Naive thymus-derived CD8-positive, alpha-beta T cell (primary cell): ENCODE measurements at regions not wholly inside any gene's neighbourhood (a gene's known extent, or its start where the extent isn't known, plus 50 kb on each side); places are given as distances from the start of the nearest gene placed in this dataset.

Experiments used
- ATAC-seq, 2 donors: fragments of 150-1000 bp; cut with Tn5 transposase in 1 of 2; sonication (Bioruptor Pico), chemical (Tn5 transposase) in 1 of 2; 1 replicate in 1 of 2; 2 replicates in 1 of 2; pipeline ENCODE4 v1.10.0; 2021; ENCODE audit warnings: mild to moderate bottlenecking in 2 of 2, moderate library complexity in 2 of 2
- POLR2A ChIA-PET: fragments of 350-600 bp; sonication (Branson Sonifier 250); formaldehyde crosslinking; loops from one replicate; lab custom pipeline; 2021; ENCODE audit warnings: antibody characterized with exemption; lab: Charles Lee
- DNase-seq, 10 donors: peaks; one replicate each; pipeline versions ENCODE4 v3.0.0 to v3.0.0-alpha.2; 2020 to 2022
- H3K27ac Mint-ChIP-seq, 10 donors: one replicate each; pipeline ENCODE4 v1.8.0; 2020 to 2022; ENCODE audit warnings: mild to moderate bottlenecking in 10 of 10, mixed read lengths in 10 of 10, moderate library complexity in 4 of 10, inconsistent platforms in 1 of 10
- H3K27me3 Mint-ChIP-seq, 5 donors: one replicate each; pipeline ENCODE4 v1.8.0; 2021 to 2022; ENCODE audit warnings: mixed read lengths in 5 of 5
- H3K36me3 Mint-ChIP-seq, 3 donors: one replicate each; pipeline ENCODE4 v1.8.0; 2020 to 2022; ENCODE audit warnings: mixed read lengths in 3 of 3, mild to moderate bottlenecking in 2 of 3, inconsistent platforms in 1 of 3
- H3K4me1 Mint-ChIP-seq, 4 donors: one replicate each; pipeline ENCODE4 v1.8.0; 2021 to 2022; ENCODE audit warnings: mixed read lengths in 4 of 4
- H3K4me3 Mint-ChIP-seq, 10 donors: one replicate each; pipeline ENCODE4 v1.8.0; 2020 to 2022; ENCODE audit warnings: mild to moderate bottlenecking in 10 of 10, mixed read lengths in 10 of 10, moderate library complexity in 6 of 10, inconsistent platforms in 1 of 10
- H3K9me3 Mint-ChIP-seq, 9 donors: one replicate each; pipeline ENCODE4 v1.8.0; 2020 to 2022; ENCODE audit warnings: mixed read lengths in 9 of 9, mild to moderate bottlenecking in 3 of 9, inconsistent platforms in 1 of 9, moderate library complexity in 1 of 9

DNA sequence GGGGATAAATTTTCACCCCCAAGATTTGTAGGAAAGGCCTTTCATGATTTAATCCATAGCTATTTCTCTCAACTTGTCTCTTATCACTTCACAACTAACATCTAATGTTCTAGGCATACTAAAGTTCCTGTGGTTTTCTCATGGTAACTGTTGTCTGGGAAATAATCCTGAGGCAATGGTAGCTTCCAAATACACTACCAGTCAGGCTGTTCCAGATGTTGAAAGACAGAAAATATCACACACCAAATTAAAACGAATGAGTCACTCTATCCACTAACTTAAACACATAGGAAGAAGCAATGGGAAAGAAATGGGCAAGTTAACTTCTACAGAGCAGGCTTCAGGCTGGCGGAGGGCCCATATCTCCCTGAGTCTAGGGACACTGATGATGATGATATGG, 77.7 kb upstream of the MYO16 start:
- Mint-ChIP-seq H3K27ac (no peak overlapping the region), H3K4me3 (no peak overlapping the region), H3K4me1 (no peaks in the 10 kb centered on the region), H3K36me3 (no peaks in the 10 kb centered on the region), H3K9me3 (peaks cover 0 to 18% (median 3%) of the 10 kb centered on the region in 9 donors), H3K27me3 (peaks cover 0 to 25% (median 2%) of the 10 kb centered on the region in 5 donors)
- POLR2A ChIA-PET: no interaction called here
- DNase-seq: no peak
- no peak for ATAC-seq

DNA sequence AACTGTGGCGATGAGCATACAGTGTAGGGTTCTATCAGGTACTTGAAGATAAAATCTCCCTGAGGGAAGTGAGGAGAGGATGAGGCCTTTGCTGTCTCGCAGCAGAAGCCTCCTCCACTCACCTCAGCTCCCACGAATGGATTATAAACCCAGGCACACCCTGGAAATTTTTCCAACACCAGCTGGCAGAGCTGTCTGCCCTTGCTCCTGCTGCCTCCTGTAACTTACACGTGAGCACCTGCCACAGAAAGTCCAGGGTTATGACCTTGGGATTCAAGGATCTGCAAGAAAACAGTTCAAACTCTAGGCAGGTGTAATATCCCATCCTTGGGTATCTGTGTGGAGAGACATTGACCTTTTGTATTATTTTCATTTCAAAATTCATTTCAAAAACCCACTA, 70.9 kb upstream of the MYO16 start:
- Mint-ChIP-seq H3K4me3 (no peak overlapping the region), H3K9me3 (peaks cover 0 to 7% (median 0%) of the 10 kb centered on the region in 9 donors), H3K27ac (no peak overlapping the region), H3K4me1 (no peaks in the 10 kb centered on the region), H3K27me3 (peaks cover 0 to 10% (median 3%) of the 10 kb centered on the region in 5 donors), H3K36me3 (no peaks in the 10 kb centered on the region)
- DNase-seq (no peak), ATAC-seq (no peak)
- POLR2A ChIA-PET: no interaction called here

DNA sequence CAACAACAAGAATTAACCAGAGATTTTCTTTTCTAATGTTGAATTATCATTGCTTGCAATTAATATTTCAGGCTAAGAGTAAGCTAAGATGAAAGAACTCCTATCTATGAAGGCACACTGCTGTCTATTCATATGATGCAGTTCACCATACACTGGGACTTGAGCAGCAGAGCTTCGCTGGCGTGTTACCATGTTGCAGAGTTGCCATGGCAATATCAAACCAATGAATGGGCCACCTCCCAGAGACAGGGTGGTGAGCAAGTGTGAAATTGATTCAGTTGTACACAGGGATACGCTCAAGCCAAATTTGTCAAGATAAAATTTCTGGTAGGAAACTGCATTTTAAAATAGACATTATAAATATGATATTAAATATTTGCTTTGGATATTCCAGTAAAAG, 69.3 kb upstream of the MYO16 start:
- peaks cover 0 to 3% (median 0%) of the 10 kb centered on the region in 9 donors for H3K9me3 Mint-ChIP-seq
- no peak overlapping the region for H3K4me3 Mint-ChIP-seq
- ATAC-seq: no peak
- no peak for DNase-seq
- POLR2A ChIA-PET: no interaction called here
- H3K36me3 Mint-ChIP-seq: no peaks in the 10 kb centered on the region
- H3K27ac Mint-ChIP-seq: no peak overlapping the region
- peaks cover 0 to 11% (median 3%) of the 10 kb centered on the region in 5 donors for H3K27me3 Mint-ChIP-seq
- H3K4me1 Mint-ChIP-seq: no peaks in the 10 kb centered on the region

DNA sequence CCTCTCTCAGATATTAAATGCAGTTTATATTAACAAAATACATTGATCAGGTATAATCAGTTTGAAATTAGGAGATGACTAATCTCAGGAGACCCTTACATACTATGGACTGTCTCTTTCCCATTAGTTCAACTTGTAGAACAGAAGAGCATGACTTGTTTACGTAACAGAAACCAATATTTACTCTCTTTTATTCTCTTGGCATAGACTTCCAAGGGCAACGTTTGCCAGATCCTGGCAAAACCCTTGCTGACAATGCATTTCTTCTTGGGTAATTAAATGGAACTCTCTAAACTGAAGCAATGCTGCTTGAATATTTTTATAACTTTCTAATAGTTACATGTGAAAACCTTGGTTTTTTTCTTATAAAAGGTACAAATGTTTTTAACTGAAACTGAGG, 68.3 kb upstream of the MYO16 start:
- no peak overlapping the region for H3K27ac Mint-ChIP-seq
- POLR2A ChIA-PET: no interaction called here
- peaks cover 0 to 7% (median 0%) of the 10 kb centered on the region in 9 donors for H3K9me3 Mint-ChIP-seq
- no peak overlapping the region for H3K4me3 Mint-ChIP-seq
- no peaks in the 10 kb centered on the region for H3K4me1 Mint-ChIP-seq
- peaks cover 2 to 11% (median 3%) of the 10 kb centered on the region in 5 donors for H3K27me3 Mint-ChIP-seq
- ATAC-seq: no peak
- DNase-seq: no peak
- H3K36me3 Mint-ChIP-seq: no peaks in the 10 kb centered on the region

DNA sequence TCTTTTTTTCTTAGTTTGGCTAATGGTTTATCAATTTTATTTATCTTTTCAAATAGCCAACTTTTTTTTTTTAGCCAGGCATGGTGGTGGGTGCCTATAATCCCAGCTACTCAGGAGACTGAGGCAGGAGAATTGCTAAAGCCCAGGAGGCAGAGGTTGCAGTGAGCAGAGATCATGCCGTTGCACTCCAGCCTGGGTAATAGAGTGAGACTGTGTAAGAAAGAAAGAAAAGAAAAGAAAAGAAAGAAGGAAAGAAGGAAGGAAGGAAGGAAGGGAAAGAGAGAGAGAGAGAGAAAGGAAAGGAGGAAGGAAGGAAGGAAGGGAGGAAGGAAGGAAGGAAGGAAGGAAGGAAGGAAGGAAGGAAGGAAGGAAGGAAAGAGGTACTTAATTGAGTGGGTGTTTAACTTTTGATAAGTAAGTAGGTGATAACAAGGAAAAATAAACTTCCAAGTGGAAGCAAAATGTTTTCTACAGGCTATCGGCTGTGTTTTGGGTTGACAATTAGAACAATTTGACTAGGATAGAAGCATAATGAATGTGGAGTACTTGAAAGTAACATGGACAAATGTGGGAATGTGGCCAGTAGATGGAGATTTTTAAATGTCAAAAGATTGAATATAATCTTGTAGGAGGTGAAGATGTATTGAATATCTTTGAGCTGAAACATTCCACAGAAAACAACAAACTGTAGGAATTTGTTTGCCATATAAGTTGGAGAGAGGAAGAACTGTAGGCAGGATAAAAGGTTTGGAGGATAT, 62.8 kb upstream of the MYO16 start:
- POLR2A ChIA-PET: no interaction called here
- H3K4me1 Mint-ChIP-seq: no peaks in the 10 kb centered on the region
- peaks cover 0 to 20% (median 7%) of the 10 kb centered on the region in 5 donors for H3K27me3 Mint-ChIP-seq
- no peak for DNase-seq
- H3K36me3 Mint-ChIP-seq: peaks cover 0 to 1% (median 0%) of the 10 kb centered on the region in 3 donors
- no peak overlapping the region for H3K27ac Mint-ChIP-seq
- ATAC-seq: no peak
- peaks cover 0 to 4% (median 0%) of the 10 kb centered on the region in 9 donors for H3K9me3 Mint-ChIP-seq
- no peak overlapping the region for H3K4me3 Mint-ChIP-seq

DNA sequence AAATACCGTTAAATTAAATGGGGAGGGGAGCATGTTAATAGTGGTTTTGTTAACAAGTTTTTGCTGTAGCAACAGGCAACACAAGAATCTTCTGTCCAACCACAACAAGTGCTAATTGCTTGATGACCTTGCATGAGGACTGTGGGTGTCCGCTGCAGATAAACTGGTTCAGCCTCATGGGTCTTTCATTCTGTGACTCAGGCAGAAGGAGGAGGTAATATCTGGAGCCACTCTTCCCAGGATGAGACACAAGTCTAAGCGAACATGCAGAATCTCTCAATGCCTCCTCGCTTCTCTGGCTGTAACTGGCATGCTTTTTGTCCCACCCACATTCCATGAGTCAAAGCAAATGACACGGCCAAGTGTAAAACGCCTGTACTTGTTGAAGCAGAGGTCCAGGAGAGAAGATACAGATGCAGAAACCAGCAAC, 56.6 kb upstream of the MYO16 start:
- Mint-ChIP-seq H3K27ac (no peak overlapping the region), H3K27me3 (peaks cover 0 to 12% (median 0%) of the 10 kb centered on the region in 5 donors), H3K4me1 (no peaks in the 10 kb centered on the region), H3K4me3 (no peak overlapping the region), H3K9me3 (no peaks in the 10 kb centered on the region), H3K36me3 (no peaks in the 10 kb centered on the region)
- DNase-seq (no peak), ATAC-seq (no peak)
- POLR2A ChIA-PET: no interaction called here

DNA sequence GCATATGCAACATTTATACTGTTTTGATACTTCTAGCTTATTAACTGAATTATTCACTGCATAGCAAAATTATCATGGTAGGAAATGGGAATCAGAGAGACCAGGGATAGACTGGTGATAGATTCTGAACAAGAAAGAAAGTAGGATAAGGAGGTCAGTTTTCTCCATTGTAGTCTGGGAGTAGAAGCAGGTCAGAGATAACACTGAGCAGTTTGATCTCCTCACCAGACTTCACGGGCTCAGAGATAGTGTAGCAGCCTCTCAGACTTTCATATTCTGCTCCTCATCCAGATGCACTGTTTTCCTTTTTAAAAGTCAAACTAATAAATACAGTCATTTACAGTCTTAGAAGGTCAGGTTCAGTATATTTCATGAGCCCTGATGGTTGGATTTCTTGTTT, 56.0 kb upstream of the MYO16 start:
- H3K27ac Mint-ChIP-seq: no peak overlapping the region
- H3K4me1 Mint-ChIP-seq: no peaks in the 10 kb centered on the region
- H3K9me3 Mint-ChIP-seq: no peaks in the 10 kb centered on the region
- ATAC-seq: no peak
- no peaks in the 10 kb centered on the region for H3K36me3 Mint-ChIP-seq
- no peak for DNase-seq
- H3K27me3 Mint-ChIP-seq: peaks cover 0 to 12% (median 0%) of the 10 kb centered on the region in 5 donors
- H3K4me3 Mint-ChIP-seq: no peak overlapping the region
- POLR2A ChIA-PET: no interaction called here

DNA sequence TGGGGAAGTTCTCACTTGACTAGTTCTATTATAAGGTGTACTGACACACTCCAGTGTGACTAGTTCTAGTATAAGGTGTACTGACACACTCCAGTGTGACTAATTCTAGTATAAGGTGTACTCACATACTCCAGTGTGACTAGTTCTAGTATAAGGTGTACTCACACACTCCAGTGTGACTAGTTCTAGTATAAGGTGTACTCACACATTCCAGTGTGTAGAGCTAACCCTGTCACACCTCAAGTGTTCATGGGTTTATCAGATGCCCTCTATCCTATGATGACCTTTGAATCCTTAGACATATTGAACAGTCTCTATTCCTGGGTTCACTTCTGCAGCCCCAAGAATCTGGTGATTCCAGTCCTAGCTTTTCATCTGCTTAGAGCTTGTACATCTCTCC, 54.6 kb upstream of the MYO16 start:
- POLR2A ChIA-PET: no interaction called here
- Mint-ChIP-seq H3K36me3 (no peaks in the 10 kb centered on the region), H3K9me3 (no peaks in the 10 kb centered on the region), H3K27ac (no peak overlapping the region), H3K27me3 (peaks cover 0 to 11% (median 0%) of the 10 kb centered on the region in 5 donors), H3K4me3 (no peak overlapping the region), H3K4me1 (no peaks in the 10 kb centered on the region)
- ATAC-seq (no peak), DNase-seq (no peak)

DNA sequence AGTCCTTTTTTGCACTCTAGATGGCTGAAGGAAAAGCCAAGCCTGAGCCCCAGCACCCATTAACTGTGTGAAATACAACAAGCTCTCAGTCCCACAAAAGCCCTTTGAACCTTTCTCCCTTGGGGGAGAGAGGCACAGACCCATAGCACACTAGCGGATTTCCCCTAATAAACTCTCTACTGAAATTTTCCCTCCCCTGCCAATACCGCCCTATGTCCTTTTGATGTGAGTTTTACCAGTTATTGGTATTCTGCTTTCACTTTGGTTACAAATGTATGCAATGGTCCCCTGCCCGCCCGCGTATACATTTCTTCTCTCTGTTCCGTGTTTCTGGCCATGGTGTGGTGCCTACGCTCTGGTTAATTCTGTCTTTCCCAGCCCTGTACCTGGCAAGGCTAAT, 54.0 kb upstream of the MYO16 start:
- Mint-ChIP-seq H3K9me3 (no peaks in the 10 kb centered on the region), H3K4me3 (no peak overlapping the region), H3K4me1 (no peaks in the 10 kb centered on the region), H3K27ac (no peak overlapping the region), H3K36me3 (no peaks in the 10 kb centered on the region), H3K27me3 (peaks cover 0 to 7% (median 0%) of the 10 kb centered on the region in 5 donors)
- ATAC-seq: no peak
- no peak for DNase-seq
- POLR2A ChIA-PET: no interaction called here
